ENCODE measurements at regions not wholly inside any gene's neighbourhood (a gene's known extent, or its start where the extent isn't known, plus 50 kb on each side); places are given as distances from the start of the nearest gene placed in this dataset.

DNA sequence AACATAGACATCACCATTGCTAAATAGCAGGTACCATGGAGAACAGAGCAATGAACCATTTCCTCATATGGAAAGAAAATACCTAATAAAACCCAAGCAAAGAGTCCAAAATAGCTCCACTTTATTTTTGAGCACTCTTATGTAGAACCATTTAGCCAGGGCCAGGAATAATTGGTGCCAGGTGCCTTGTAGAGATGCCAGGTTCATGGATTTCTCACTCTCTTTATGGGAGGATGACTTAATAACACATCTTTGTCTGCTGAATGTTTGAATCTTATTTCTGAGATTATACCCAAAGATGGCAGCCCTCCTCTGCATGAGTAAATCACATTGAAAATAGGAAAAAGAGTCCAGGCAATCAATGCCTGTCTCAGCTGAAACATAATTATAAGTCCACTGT lies 212.3 kb upstream of the SFRP2 start:
- TF ChIP-seq, protein P1, sequence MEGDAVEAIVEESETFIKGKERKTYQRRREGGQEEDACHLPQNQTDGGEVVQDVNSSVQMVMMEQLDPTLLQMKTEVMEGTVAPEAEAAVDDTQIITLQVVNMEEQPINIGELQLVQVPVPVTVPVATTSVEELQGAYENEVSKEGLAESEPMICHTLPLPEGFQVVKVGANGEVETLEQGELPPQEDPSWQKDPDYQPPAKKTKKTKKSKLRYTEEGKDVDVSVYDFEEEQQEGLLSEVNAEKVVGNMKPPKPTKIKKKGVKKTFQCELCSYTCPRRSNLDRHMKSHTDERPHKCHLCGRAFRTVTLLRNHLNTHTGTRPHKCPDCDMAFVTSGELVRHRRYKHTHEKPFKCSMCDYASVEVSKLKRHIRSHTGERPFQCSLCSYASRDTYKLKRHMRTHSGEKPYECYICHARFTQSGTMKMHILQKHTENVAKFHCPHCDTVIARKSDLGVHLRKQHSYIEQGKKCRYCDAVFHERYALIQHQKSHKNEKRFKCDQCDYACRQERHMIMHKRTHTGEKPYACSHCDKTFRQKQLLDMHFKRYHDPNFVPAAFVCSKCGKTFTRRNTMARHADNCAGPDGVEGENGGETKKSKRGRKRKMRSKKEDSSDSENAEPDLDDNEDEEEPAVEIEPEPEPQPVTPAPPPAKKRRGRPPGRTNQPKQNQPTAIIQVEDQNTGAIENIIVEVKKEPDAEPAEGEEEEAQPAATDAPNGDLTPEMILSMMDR (IDR thresholded peaks at IDR 0.05), result no peak
- TF ChIP-seq POLR2A (IDR thresholded peaks at IDR 0.05), result no peak

All from thyroid gland (tissue), 4 donors.